ENCODE measurements at regions not wholly inside any gene's neighbourhood (a gene's known extent, or its start where the extent isn't known, plus 50 kb on each side); places are given as distances from the start of the nearest gene placed in this dataset.

DNA sequence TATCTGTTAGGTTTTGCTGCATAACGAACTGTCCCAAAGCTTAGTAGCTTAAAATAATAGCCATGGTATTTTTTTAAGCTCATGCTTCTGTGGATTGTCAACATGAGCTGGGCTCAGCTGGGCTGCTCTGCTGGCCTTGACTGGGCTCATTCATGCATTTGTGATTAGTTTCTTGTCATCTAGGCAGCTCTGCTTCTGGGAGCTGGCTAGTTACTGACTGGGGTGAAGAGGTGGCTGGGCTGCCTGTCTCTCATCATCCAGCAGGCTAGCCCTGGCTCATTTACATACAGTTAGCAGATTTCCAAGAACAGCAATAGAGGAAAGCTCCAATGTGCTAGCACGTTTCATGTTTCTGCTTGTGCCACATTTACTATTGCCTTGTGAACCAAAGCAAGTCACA, 165.1 kb upstream of the PCSK2 start:
- Histone ChIP-seq H3K36me3 (replicated peaks; ENCODE audit: insufficient read depth, low read depth) (no peaks in the 10 kb centered on the region), H3K79me2 (no peaks in the 10 kb centered on the region), H3K4me2 (no peak overlapping the region), H3K4me3 (no peak overlapping the region), H4K20me1 (ENCODE audit: insufficient read depth, poor library complexity, severe bottlenecking) (no peaks in the 10 kb centered on the region), H3K4me1 (ENCODE audit: insufficient read depth) (no peaks in the 10 kb centered on the region), H3K9me3 (ENCODE audit: low read depth) (no peaks in the 10 kb centered on the region), H3K27me3 (no peaks in the 10 kb centered on the region), H3K27ac (no peak overlapping the region), H2AFZ (no peak overlapping the region), H3K9me2 (replicated peaks; ENCODE audit: insufficient read depth) (no peaks in the 10 kb centered on the region)
- no peak for DNase-seq (ENCODE audit: low spot score)
- TF ChIP-seq EZH2phosphoT487 (IDR thresholded peaks at IDR 0.05; ENCODE audit: low read depth, severe bottlenecking, unreplicated experiment) (no peak), EZH2 (IDR thresholded peaks at IDR 0.05; ENCODE audit: borderline replicate concordance) (no peak)
- TF ChIP-seq, protein P1, sequence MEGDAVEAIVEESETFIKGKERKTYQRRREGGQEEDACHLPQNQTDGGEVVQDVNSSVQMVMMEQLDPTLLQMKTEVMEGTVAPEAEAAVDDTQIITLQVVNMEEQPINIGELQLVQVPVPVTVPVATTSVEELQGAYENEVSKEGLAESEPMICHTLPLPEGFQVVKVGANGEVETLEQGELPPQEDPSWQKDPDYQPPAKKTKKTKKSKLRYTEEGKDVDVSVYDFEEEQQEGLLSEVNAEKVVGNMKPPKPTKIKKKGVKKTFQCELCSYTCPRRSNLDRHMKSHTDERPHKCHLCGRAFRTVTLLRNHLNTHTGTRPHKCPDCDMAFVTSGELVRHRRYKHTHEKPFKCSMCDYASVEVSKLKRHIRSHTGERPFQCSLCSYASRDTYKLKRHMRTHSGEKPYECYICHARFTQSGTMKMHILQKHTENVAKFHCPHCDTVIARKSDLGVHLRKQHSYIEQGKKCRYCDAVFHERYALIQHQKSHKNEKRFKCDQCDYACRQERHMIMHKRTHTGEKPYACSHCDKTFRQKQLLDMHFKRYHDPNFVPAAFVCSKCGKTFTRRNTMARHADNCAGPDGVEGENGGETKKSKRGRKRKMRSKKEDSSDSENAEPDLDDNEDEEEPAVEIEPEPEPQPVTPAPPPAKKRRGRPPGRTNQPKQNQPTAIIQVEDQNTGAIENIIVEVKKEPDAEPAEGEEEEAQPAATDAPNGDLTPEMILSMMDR (IDR thresholded peaks at IDR 0.05; ENCODE audit: poor library complexity): no peak
- 73% methylated on average over 2 of the region's 2 CpGs for WGBS (ENCODE audit: low lambda C conversion rate, missing lambda C conversion rate)

DNA sequence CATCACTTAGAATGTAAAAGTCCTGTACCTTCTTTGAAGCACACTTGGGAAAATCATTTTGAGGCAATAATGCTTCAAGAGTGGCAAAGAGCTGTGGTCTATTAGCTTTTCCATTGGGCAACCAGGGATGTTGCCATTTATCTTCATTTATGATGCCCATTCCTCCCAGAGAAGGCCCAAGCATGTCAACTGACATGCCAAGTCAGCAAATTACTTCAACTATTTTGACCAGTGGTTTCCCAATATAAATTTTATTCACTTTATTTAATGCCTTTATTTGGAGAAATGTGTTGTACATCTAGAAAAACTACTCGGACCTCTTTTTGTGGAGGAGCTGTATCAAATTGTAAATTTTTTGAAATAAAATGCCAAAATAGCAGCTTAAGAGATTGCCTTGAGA, 164.1 kb upstream of the PCSK2 start:
- Histone ChIP-seq H3K27ac (no peak overlapping the region), H3K9me2 (replicated peaks; ENCODE audit: insufficient read depth) (no peaks in the 10 kb centered on the region), H3K4me3 (no peak overlapping the region), H3K4me2 (no peak overlapping the region), H3K79me2 (no peaks in the 10 kb centered on the region), H3K4me1 (ENCODE audit: insufficient read depth) (no peaks in the 10 kb centered on the region), H3K36me3 (replicated peaks; ENCODE audit: insufficient read depth, low read depth) (no peaks in the 10 kb centered on the region), H2AFZ (no peak overlapping the region), H3K27me3 (no peaks in the 10 kb centered on the region), H3K9me3 (ENCODE audit: low read depth) (no peaks in the 10 kb centered on the region), H4K20me1 (ENCODE audit: insufficient read depth, poor library complexity, severe bottlenecking) (no peaks in the 10 kb centered on the region)
- no peak for DNase-seq (ENCODE audit: low spot score)
- WGBS (ENCODE audit: low lambda C conversion rate, missing lambda C conversion rate): 86% methylated on average over 1 of the region's 1 CpG
- TF ChIP-seq EZH2phosphoT487 (IDR thresholded peaks at IDR 0.05; ENCODE audit: low read depth, severe bottlenecking, unreplicated experiment) (no peak), EZH2 (IDR thresholded peaks at IDR 0.05; ENCODE audit: borderline replicate concordance) (no peak)
- TF ChIP-seq, protein P1 (IDR thresholded peaks at IDR 0.05; ENCODE audit: poor library complexity): no peak

DNA sequence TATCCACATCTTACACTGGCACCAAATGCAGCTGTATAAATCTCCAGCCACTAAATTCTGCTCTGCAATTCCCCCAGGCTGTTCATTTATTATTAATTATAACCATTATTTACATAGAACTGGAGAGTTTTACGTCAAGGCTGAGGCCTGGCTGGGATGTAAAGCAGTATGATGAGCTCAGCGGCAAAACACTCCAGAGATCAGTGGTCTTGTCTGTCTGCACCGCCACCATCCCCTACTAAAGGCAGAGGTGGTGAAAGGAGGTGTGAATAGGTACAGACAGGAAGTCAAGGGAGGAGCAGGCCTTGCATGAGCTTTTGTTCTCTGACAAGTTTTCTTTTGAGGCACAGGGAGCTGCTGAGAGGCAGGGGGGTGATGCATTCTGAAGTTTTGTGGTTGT, 159.9 kb upstream of the PCSK2 start:
- no peaks in the 10 kb centered on the region for H4K20me1 ChIP-seq (ENCODE audit: insufficient read depth, poor library complexity, severe bottlenecking)
- no peak overlapping the region for H3K4me2 ChIP-seq
- no peaks in the 10 kb centered on the region for H3K9me2 ChIP-seq (replicated peaks; ENCODE audit: insufficient read depth)
- H3K9me3 ChIP-seq (ENCODE audit: low read depth): no peaks in the 10 kb centered on the region
- no peak overlapping the region for H3K27ac ChIP-seq
- no peak overlapping the region for H2AFZ ChIP-seq
- 56% methylated on average over 3 of the region's 3 CpGs for WGBS (ENCODE audit: low lambda C conversion rate, missing lambda C conversion rate)
- DNase-seq (ENCODE audit: low spot score): no peak
- H3K4me1 ChIP-seq (ENCODE audit: insufficient read depth): no peaks in the 10 kb centered on the region
- TF ChIP-seq EZH2 (IDR thresholded peaks at IDR 0.05; ENCODE audit: borderline replicate concordance) (no peak), EZH2phosphoT487 (IDR thresholded peaks at IDR 0.05; ENCODE audit: low read depth, severe bottlenecking, unreplicated experiment) (no peak)
- TF ChIP-seq, protein P1 (IDR thresholded peaks at IDR 0.05; ENCODE audit: poor library complexity): no peak
- no peak overlapping the region for H3K4me3 ChIP-seq
- no peaks in the 10 kb centered on the region for H3K36me3 ChIP-seq (replicated peaks; ENCODE audit: insufficient read depth, low read depth)
- no peaks in the 10 kb centered on the region for H3K79me2 ChIP-seq
- H3K27me3 ChIP-seq: no peaks in the 10 kb centered on the region

All from hepatocyte (in vitro differentiated cells).